ENCODE measurements at regions not wholly inside any gene's neighbourhood (a gene's known extent, or its start where the extent isn't known, plus 50 kb on each side); places are given as distances from the start of the nearest gene placed in this dataset.

- no peak for TF ChIP-seq CTCF (IDR thresholded peaks at IDR 0.05; ENCODE audit: low read depth, low read length, poor library complexity, severe bottlenecking)
- no peak for TF ChIP-seq EZH2phosphoT487 (IDR thresholded peaks at IDR 0.05; ENCODE audit: borderline replicate concordance, low read length)
Observed at GRCh38 chr12:87441511-87441910, 587.7 kb downstream of the C12orf50 start.

Data from DOHH2 (cell line).